OCI-M1 (cell line): ENCODE measurements at regions not wholly inside any gene's neighbourhood (a gene's known extent, or its start where the extent isn't known, plus 50 kb on each side); places are given as distances from the start of the nearest gene placed in this dataset.

ENCODE experiments used
- DNase-seq: peaks from one replicate; lab custom pipeline; 2025; lab: John Stamatoyannopoulos, UW

- DNase-seq, result no peak
These were observed 187.3 kb upstream of the RMST start for GRCh38 chr12:97275256-97275655.

GRCh38 chr12:97275728-97276590 is 186.6 kb upstream of the RMST start:
- DNase-seq, result no peak

GRCh38 chr12:97276661-97277429 is 185.8 kb upstream of the RMST start:
- DNase-seq, result no peak

- no peak for DNase-seq
These were observed 179.3 kb upstream of the RMST start for GRCh38 chr12:97283297-97283696.

GRCh38 chr12:97288531-97288930 is 174.1 kb upstream of the RMST start:
- peak; percentile 8 for DNase-seq

- no peak for DNase-seq
These were observed 170.0 kb upstream of the RMST start for GRCh38 chr12:97292588-97292987.

- DNase-seq, result no peak
These were observed 169.1 kb upstream of the RMST start for GRCh38 chr12:97293541-97293940.

- no peak for DNase-seq
These were observed 162.8 kb upstream of the RMST start for GRCh38 chr12:97299847-97300246.

GRCh38 chr12:97300431-97300830 is 162.2 kb upstream of the RMST start:
- no peak for DNase-seq

GRCh38 chr12:97300891-97301290 is 161.7 kb upstream of the RMST start:
- DNase-seq, result no peak

- no peak for DNase-seq
These were observed 161.0 kb upstream of the RMST start for GRCh38 chr12:97301576-97301975.

GRCh38 chr12:97305651-97306050 is 157.0 kb upstream of the RMST start:
- DNase-seq, result no peak

GRCh38 chr12:97306147-97306546 is 156.5 kb upstream of the RMST start:
- no peak for DNase-seq

- DNase-seq, result peak; percentile 77
These were observed 153.9 kb upstream of the RMST start for GRCh38 chr12:97308576-97309198.

GRCh38 chr12:97309921-97310320 is 152.7 kb upstream of the RMST start:
- DNase-seq, result peak; percentile 27

GRCh38 chr12:97312570-97313135 is 150.0 kb upstream of the RMST start:
- DNase-seq, result no peak

- peak; percentile 2 for DNase-seq
These were observed 149.0 kb upstream of the RMST start for GRCh38 chr12:97313471-97314190.

- DNase-seq, result no peak
These were observed 146.3 kb upstream of the RMST start for GRCh38 chr12:97316321-97316720.

- DNase-seq, result no peak
These were observed 141.0 kb upstream of the RMST start for GRCh38 chr12:97321621-97322020.

- DNase-seq, result no peak
These were observed 140.2 kb upstream of the RMST start for GRCh38 chr12:97322388-97322787.

GRCh38 chr12:97323154-97323553 is 139.4 kb upstream of the RMST start:
- DNase-seq, result no peak

GRCh38 chr12:97324471-97324870 is 138.1 kb upstream of the RMST start:
- no peak for DNase-seq
